Lung (tissue), 11 donors: ENCODE measurements at regions not wholly inside any gene's neighbourhood (a gene's known extent, or its start where the extent isn't known, plus 50 kb on each side); places are given as distances from the start of the nearest gene placed in this dataset.
A peak's percentile ranks its signal among the peaks of the same experiment; 100 is the strongest.

ENCODE experiments used
- ATAC-seq: fragments of 200-7000 bp; cut with Tn5 transposase; one replicate; pipeline ENCODE4 v1.9.1; 2020; ENCODE audit warnings: moderate number of reproducible peaks; ENCODE audit not compliant: insufficient read depth, low FRiP score
- DNase-seq, 3 donors: peaks; one replicate each; pipeline ENCODE4 v3.0.0-alpha.2; 2013 to 2017
- H3K27ac ChIP-seq, 2 donors: one replicate each; pipeline ENCODE4 v1.5.1; 2013; ENCODE audit warnings: mild to moderate bottlenecking in 2 of 2, moderate library complexity in 2 of 2, control low read depth in 1 of 2, inconsistent platforms in 1 of 2, low read depth in 1 of 2, low read length in 1 of 2
- H3K27me3 ChIP-seq, 3 donors: one replicate each; pipeline ENCODE4 v1.5.1; 2013; ENCODE audit warnings: low read length in 2 of 3; ENCODE audit not compliant: control insufficient read depth in 3 of 3, insufficient read depth in 3 of 3
- H3K36me3 ChIP-seq, 4 donors: one replicate each; pipeline ENCODE4 v1.5.1; 2013; ENCODE audit warnings: low read length in 4 of 4, mild to moderate bottlenecking in 1 of 4, moderate library complexity in 1 of 4; ENCODE audit not compliant: control insufficient read depth in 4 of 4, insufficient read depth in 4 of 4
- H3K4me1 ChIP-seq, 5 donors: one replicate each; pipeline ENCODE4 v1.5.1; 2013; ENCODE audit warnings: low read length in 5 of 5, mild to moderate bottlenecking in 2 of 5, moderate library complexity in 1 of 5; ENCODE audit not compliant: control insufficient read depth in 5 of 5, insufficient read depth in 5 of 5
- H3K4me3 ChIP-seq: one replicate; pipeline ENCODE4 v1.5.1; 2013; ENCODE audit warnings: mild to moderate bottlenecking, control low read depth, moderate library complexity
- H3K9ac ChIP-seq, 2 donors: one replicate each; pipeline ENCODE4 v1.5.1; 2013; ENCODE audit warnings: low read length in 2 of 2, control low read depth in 1 of 2; ENCODE audit not compliant: insufficient read depth in 1 of 2
- H3K9me3 ChIP-seq, 4 donors: one replicate each; pipeline ENCODE4 v1.5.1; 2013; ENCODE audit warnings: low read length in 3 of 4, mild to moderate bottlenecking in 1 of 4, moderate library complexity in 1 of 4; ENCODE audit not compliant: control insufficient read depth in 4 of 4, insufficient read depth in 3 of 4
- WGBS, 2 donors: extraction: QIAGEN DNeasy Blood & Tissue Kit; methylation state at CpG; one replicate each; pipeline ENCODE4 v1.1.7; 2013; 5-methylcytosine and 5-hydroxymethylcytosine counted together
- TF ChIP-seq, protein P1 (sequence below): IDR thresholded peaks from 2 replicates; pipeline ENCODE4 v1.5.1; 2012; ENCODE audit warnings: mild to moderate bottlenecking; ENCODE audit errors: control extremely low read depth, extremely low read depth
- donor health status: control.
- donor health status: control.
- donor health status: Bipolar disorder and iron deficiency.
- donor health status: healthy.
- donor health status: DM: yes; HTN: yes; CAD: no.

- 80 to 87% methylated on average over 10 of the region's 10 CpGs for WGBS, 2 donors
- TF ChIP-seq, protein P1, sequence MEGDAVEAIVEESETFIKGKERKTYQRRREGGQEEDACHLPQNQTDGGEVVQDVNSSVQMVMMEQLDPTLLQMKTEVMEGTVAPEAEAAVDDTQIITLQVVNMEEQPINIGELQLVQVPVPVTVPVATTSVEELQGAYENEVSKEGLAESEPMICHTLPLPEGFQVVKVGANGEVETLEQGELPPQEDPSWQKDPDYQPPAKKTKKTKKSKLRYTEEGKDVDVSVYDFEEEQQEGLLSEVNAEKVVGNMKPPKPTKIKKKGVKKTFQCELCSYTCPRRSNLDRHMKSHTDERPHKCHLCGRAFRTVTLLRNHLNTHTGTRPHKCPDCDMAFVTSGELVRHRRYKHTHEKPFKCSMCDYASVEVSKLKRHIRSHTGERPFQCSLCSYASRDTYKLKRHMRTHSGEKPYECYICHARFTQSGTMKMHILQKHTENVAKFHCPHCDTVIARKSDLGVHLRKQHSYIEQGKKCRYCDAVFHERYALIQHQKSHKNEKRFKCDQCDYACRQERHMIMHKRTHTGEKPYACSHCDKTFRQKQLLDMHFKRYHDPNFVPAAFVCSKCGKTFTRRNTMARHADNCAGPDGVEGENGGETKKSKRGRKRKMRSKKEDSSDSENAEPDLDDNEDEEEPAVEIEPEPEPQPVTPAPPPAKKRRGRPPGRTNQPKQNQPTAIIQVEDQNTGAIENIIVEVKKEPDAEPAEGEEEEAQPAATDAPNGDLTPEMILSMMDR: no peak
- DNase-seq (peak; percentile 61 to 88 (median 86)), ATAC-seq (no peak)
- H3K9ac ChIP-seq: no peak overlapping the region
- no peaks in the 10 kb centered on the region for H3K36me3 ChIP-seq
- no peak overlapping the region for H3K27ac ChIP-seq
- H3K4me3 ChIP-seq: no peak overlapping the region
- H3K9me3 ChIP-seq: no peaks in the 10 kb centered on the region
- peaks cover 0 to 11% (median 0%) of the 10 kb centered on the region in 5 donors for H3K4me1 ChIP-seq
- H3K27me3 ChIP-seq: no peaks in the 10 kb centered on the region
Observed at GRCh38 chr4:24668956-24669355, 84.6 kb upstream of the DHX15 start.

DNA sequence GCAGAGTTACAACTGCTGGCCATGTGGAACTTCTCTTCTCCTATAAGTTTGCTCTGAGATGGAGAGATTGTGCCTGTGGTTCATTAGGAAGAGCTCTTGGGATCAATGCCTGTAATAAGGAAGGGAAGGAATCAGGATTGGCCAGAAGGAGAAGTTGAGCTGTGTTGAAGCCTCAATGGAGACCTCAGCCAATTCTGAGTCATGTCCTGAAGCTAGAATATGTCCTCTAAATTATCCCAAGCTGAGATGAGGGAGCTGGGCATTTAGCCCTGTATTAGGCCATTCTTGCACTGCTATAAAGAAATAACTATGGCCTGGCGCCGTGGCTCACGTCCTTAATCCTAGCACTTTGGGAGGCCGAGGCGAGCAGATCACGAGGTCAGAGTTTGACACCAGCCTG, 85.4 kb upstream of the DHX15 start:
- ATAC-seq: no peak
- WGBS, 2 donors: 97 to 98% methylated on average over 6 of the region's 6 CpGs

DNA sequence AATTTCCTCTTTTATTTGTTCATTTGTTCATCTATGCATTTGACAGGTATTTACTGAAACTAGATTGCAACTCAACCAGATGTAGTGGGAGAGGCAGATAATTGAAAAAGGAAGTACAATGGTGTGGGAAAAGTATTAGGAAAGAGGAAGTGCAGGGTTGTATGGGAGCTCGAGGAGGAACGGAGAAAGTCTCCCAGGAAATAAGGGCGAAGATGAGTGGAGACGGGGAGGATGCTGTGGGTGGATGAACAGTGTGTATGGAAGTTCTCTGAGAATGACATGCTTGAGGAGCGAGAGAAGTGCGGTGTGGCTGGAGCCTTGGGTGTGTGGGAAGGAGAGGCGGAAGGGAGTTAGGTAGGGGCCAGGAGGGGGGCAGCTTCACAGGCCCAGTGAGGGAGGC, 87.5 kb upstream of the DHX15 start:
- no peak for ATAC-seq
- 50 to 66% methylated on average over 7 of the region's 7 CpGs for WGBS, 2 donors
- TF ChIP-seq, protein P1: no peak

More for the DNA sequence above, 85.4 kb upstream of the DHX15 start:
- DNase-seq: no peak
- Histone ChIP-seq H3K36me3 (no peaks in the 10 kb centered on the region), H3K4me1 (peaks cover 0 to 11% (median 0%) of the 10 kb centered on the region in 5 donors), H3K4me3 (no peak overlapping the region), H3K9ac (no peak overlapping the region), H3K27ac (no peak overlapping the region), H3K9me3 (no peaks in the 10 kb centered on the region), H3K27me3 (no peaks in the 10 kb centered on the region)
- TF ChIP-seq, protein P1: no peak

GRCh38 chr4:24672880-24673279, 88.5 kb upstream of the DHX15 start:
- Histone ChIP-seq H3K4me1 (peaks cover 0 to 7% (median 0%) of the 10 kb centered on the region in 5 donors), H3K9me3 (peaks cover 0 to 3% (median 0%) of the 10 kb centered on the region in 4 donors), H3K27ac (no peak overlapping the region), H3K4me3 (no peak overlapping the region), H3K36me3 (no peaks in the 10 kb centered on the region), H3K9ac (no peak overlapping the region), H3K27me3 (no peaks in the 10 kb centered on the region)
- no peak for ATAC-seq
- DNase-seq: no peak
- TF ChIP-seq, protein P1: no peak
- 82 to 88% methylated on average over 8 of the region's 8 CpGs for WGBS, 2 donors

More for the DNA sequence above, 87.5 kb upstream of the DHX15 start:
- Histone ChIP-seq H3K4me1 (peaks cover 0 to 7% (median 0%) of the 10 kb centered on the region in 5 donors), H3K36me3 (no peaks in the 10 kb centered on the region), H3K9ac (no peak overlapping the region), H3K4me3 (no peak overlapping the region), H3K9me3 (peaks cover 0 to 3% (median 0%) of the 10 kb centered on the region in 4 donors), H3K27me3 (no peaks in the 10 kb centered on the region), H3K27ac (no peak overlapping the region)
- no peak for DNase-seq
